A549 (cell line): ENCODE measurements at regions not wholly inside any gene's neighbourhood (a gene's known extent, or its start where the extent isn't known, plus 50 kb on each side); places are given as distances from the start of the nearest gene placed in this dataset.

Experiments
- E2F6 ChIP-seq: IDR thresholded peaks from 2 replicates; pipeline ENCODE4 v1.6.1; 2012; ENCODE audit warnings: low read depth, borderline replicate concordance
- KDM5A ChIP-seq: fragments of 200-600 bp; sonication (generic); IDR thresholded peaks from 2 replicates; pipeline ENCODE4 v1.6.1; 2016; ENCODE audit warnings: antibody characterized with exemption, mild to moderate bottlenecking
- MAZ ChIP-seq: fragments of 150-350 bp; IDR thresholded peaks from 2 replicates; pipeline ENCODE4 v1.6.1; 2014; ENCODE audit warnings: antibody characterized with exemption, low read depth, low read length, borderline replicate concordance
- NFE2L2 ChIP-seq: fragments of 150-350 bp; conservative IDR thresholded peaks from 2 replicates; pipeline ENCODE4 v1.6.1; 2014; ENCODE audit warnings: low read length
- PHF8 ChIP-seq: fragments of 200-600 bp; sonication (generic); IDR thresholded peaks from 2 replicates; pipeline ENCODE4 v1.6.1; 2016; ENCODE audit warnings: low read depth, mild to moderate bottlenecking, antibody characterized with exemption, moderate library complexity, borderline replicate concordance
- POLR2A ChIP-seq: IDR thresholded peaks from 2 replicates; pipeline ENCODE4 v1.6.1; 2012; ENCODE audit warnings: mild to moderate bottlenecking, low read length
- RARB ChIP-seq: fragments of 250-450 bp; sonication (Bioruptor Pico); IDR thresholded peaks from 2 replicates; pipeline ENCODE4 v1.8.0; 2021; ENCODE audit warnings: mild to moderate bottlenecking, moderate library complexity
- REST ChIP-seq: fragments of 200-600 bp; sonication (generic); IDR thresholded peaks from 2 replicates; pipeline ENCODE4 v1.6.1; 2016; ENCODE audit warnings: antibody characterized with exemption, mild to moderate bottlenecking, moderate library complexity
- TF ChIP-seq, protein P1 (sequence below): fragments of >200 bp; sonication (Bioruptor Twin); formaldehyde crosslinking; IDR thresholded peaks from 3 replicates; pipeline ENCODE4 v1.5.1; 2016
- TF ChIP-seq, protein P2 (sequence below): fragments of 150-350 bp; IDR thresholded peaks from 2 replicates; pipeline ENCODE4 v1.6.1; 2014; ENCODE audit warnings: low read depth, mild to moderate bottlenecking, low read length
- TF ChIP-seq, protein P3 (sequence below): IDR thresholded peaks from 2 replicates; pipeline ENCODE4 v1.6.1; 2012

DNA sequence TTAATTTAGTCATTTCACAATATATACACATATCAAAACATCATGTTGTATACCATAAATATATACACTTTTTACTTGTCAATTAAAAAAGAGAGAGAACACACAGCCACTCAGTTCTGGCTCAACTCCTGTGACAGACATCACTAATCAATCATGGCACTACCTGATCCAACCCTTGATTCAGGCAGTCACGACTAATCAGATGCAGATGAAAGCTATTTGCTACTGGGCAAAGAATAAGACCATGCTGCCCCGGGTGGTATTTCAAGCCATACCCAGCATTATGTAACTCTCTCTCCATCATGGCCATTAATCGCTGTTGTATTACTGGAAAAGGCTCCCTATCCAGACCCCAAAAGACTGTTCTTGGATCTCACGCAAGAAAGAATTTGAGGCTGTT lies 345.7 kb downstream of the HAPSTR1 start:
- TF ChIP-seq, protein P1, sequence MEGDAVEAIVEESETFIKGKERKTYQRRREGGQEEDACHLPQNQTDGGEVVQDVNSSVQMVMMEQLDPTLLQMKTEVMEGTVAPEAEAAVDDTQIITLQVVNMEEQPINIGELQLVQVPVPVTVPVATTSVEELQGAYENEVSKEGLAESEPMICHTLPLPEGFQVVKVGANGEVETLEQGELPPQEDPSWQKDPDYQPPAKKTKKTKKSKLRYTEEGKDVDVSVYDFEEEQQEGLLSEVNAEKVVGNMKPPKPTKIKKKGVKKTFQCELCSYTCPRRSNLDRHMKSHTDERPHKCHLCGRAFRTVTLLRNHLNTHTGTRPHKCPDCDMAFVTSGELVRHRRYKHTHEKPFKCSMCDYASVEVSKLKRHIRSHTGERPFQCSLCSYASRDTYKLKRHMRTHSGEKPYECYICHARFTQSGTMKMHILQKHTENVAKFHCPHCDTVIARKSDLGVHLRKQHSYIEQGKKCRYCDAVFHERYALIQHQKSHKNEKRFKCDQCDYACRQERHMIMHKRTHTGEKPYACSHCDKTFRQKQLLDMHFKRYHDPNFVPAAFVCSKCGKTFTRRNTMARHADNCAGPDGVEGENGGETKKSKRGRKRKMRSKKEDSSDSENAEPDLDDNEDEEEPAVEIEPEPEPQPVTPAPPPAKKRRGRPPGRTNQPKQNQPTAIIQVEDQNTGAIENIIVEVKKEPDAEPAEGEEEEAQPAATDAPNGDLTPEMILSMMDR: no peak
- no peak for TF ChIP-seq PHF8
- TF ChIP-seq POLR2A: no peak
- no peak for TF ChIP-seq RARB (CRISPR knock-in tag)
- TF ChIP-seq NFE2L2: no peak
- TF ChIP-seq E2F6: no peak
- no peak for TF ChIP-seq MAZ
- TF ChIP-seq, protein P2, sequence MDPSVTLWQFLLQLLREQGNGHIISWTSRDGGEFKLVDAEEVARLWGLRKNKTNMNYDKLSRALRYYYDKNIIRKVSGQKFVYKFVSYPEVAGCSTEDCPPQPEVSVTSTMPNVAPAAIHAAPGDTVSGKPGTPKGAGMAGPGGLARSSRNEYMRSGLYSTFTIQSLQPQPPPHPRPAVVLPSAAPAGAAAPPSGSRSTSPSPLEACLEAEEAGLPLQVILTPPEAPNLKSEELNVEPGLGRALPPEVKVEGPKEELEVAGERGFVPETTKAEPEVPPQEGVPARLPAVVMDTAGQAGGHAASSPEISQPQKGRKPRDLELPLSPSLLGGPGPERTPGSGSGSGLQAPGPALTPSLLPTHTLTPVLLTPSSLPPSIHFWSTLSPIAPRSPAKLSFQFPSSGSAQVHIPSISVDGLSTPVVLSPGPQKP: no peak
- TF ChIP-seq, protein P3, sequence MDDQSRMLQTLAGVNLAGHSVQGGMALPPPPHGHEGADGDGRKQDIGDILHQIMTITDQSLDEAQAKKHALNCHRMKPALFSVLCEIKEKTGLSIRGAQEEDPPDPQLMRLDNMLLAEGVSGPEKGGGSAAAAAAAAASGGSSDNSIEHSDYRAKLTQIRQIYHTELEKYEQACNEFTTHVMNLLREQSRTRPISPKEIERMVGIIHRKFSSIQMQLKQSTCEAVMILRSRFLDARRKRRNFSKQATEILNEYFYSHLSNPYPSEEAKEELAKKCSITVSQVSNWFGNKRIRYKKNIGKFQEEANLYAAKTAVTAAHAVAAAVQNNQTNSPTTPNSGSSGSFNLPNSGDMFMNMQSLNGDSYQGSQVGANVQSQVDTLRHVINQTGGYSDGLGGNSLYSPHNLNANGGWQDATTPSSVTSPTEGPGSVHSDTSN: no peak
- TF ChIP-seq KDM5A: no peak
- no peak for TF ChIP-seq REST
